Activated naive CD8-positive, alpha-beta T cell treated with anti-CD3 and anti-CD28 coated beads for 36 hours (primary cell): ENCODE measurements at regions not wholly inside any gene's neighbourhood (a gene's known extent, or its start where the extent isn't known, plus 50 kb on each side); places are given as distances from the start of the nearest gene placed in this dataset.

Source experiments
- DNase-seq: peaks from one replicate; pipeline ENCODE4 v3.0.0; 2021
- H3K27ac Mint-ChIP-seq: one replicate; pipeline ENCODE4 v1.8.0; 2022; ENCODE audit warnings: mild to moderate bottlenecking, moderate library complexity, mixed read lengths
- H3K27me3 Mint-ChIP-seq: one replicate; pipeline ENCODE4 v1.8.0; 2022; ENCODE audit warnings: mild to moderate bottlenecking, mixed read lengths
- H3K36me3 Mint-ChIP-seq: one replicate; pipeline ENCODE4 v1.8.0; 2021; ENCODE audit warnings: mild to moderate bottlenecking, mixed read lengths
- H3K4me1 Mint-ChIP-seq: one replicate; pipeline ENCODE4 v1.8.0; 2021; ENCODE audit warnings: mixed read lengths
- H3K4me3 Mint-ChIP-seq: one replicate; pipeline ENCODE4 v1.8.0; 2022; ENCODE audit warnings: mild to moderate bottlenecking, moderate library complexity, mixed read lengths
- H3K9me3 Mint-ChIP-seq: one replicate; pipeline ENCODE4 v1.8.0; 2022; ENCODE audit warnings: mixed read lengths

DNA sequence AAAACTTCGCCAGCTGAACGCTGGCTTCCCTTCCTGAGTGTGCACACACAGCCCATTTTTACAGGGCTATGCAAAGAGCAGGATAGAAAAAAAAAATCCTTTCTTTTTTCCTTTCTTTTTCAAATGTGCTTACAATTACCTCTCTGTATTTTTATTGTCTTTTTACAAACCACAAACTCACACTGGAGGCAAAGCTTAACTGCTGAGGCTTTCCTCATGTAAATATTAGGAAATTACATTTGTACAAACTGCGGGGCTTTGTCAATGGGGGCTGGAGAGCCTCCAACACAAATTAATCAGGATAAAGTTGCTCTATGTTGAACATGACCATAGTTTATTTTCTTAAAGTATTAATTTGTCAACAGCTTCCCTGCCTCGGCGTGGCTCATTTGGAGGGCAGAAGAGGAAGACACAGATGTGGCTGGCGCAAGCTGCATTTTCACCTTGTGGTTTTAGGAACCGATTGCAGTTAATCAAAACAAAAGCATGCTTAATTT is 411.7 kb upstream of the MKI67 start:
- DNase-seq, result no peak
- no peaks in the 10 kb centered on the region for H3K9me3 Mint-ChIP-seq
- H3K27ac Mint-ChIP-seq, result no peak overlapping the region
- peaks cover 55% of the 10 kb centered on the region for H3K27me3 Mint-ChIP-seq
- H3K4me1 Mint-ChIP-seq, result no peaks in the 10 kb centered on the region
- no peaks in the 10 kb centered on the region for H3K36me3 Mint-ChIP-seq
- H3K4me3 Mint-ChIP-seq, result no peak overlapping the region

DNA sequence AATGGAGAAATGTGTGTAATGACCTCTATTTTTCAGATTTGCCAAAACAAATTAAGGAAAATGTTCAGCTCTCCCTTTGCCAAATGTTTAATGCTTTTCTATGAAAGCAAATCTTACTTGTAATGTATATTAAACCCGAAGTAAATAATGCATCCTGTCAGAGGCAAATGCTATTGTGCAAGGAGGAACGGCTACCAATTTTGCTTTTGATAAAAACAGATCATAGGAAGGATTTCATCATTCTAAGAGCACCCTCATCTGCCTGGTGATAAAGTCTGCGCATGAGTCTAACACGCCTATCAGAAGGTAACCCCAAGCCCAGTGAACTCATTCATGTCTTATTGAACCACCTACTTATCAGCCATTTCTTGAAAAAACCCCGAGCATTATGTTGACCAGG is 412.4 kb upstream of the MKI67 start:
- Mint-ChIP-seq H3K27ac (no peak overlapping the region), H3K4me1 (no peaks in the 10 kb centered on the region), H3K9me3 (no peaks in the 10 kb centered on the region), H3K27me3 (peaks cover 56% of the 10 kb centered on the region), H3K4me3 (no peak overlapping the region), H3K36me3 (no peaks in the 10 kb centered on the region)
- DNase-seq, result no peak

DNA sequence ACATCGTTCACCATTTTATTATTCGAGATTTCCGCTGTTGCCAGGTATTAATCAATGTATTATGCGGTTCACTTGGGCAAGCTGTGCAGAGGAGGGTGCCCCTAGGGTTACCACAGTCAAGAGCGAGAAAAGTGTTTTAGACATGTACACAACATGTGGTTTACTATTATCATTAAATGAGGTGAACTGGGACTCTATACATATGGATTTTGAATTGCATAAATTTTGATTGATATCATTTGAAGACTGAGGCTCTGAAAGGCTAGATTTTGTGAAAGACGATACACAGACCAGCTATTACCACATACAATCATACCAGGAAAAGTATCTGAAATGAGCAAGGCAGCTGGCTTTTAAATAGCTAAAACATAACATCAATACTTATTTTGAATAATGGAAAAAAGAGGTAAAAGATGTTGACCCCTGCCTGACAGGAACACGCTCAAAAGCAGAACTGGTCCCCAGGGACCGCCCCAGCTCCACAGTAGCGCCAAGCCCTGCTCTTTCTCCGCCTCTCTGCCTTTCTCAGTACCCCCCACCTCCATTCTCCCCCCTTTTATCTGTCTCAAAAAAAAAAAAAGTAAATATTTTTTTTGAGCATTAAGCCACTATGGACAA is 413.4 kb upstream of the MKI67 start:
- Mint-ChIP-seq H3K4me3 (no peak overlapping the region), H3K27ac (no peak overlapping the region), H3K27me3 (peaks cover 56% of the 10 kb centered on the region), H3K9me3 (no peaks in the 10 kb centered on the region), H3K4me1 (no peaks in the 10 kb centered on the region), H3K36me3 (no peaks in the 10 kb centered on the region)
- DNase-seq, result no peak

DNA sequence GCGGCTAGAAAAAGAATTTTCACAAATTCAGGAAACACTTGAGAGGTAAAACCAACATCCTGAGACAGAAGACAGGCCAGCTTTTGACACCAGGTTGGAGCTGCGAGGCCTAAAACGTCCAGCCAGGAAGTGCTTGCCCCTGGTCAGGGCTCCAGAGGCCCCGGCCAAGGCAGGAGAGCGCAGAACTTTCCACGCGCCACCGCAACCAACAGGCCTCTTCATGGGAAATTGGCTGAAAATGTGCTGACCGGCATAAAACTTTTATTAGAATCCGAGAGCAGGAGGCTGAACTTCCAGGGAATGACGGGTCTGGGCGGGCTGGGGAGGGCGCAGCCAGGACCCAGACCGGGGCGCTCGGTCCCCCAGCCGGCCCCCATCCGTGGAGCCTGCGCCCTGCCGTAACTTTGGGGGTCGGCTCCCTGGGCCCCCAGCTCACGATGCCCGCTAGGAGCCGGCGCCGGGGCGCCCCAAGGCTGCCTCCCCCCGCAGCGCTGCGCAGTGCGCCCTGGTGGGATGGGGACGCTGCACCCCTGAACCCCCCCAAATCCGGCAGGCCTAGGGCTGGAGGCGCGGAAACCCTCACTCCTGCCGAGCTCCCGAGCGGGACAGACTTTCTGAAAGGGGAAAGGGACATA is 414.0 kb upstream of the MKI67 start:
- Mint-ChIP-seq H3K27me3 (peaks cover 52% of the 10 kb centered on the region), H3K36me3 (no peaks in the 10 kb centered on the region), H3K9me3 (no peaks in the 10 kb centered on the region), H3K4me1 (no peaks in the 10 kb centered on the region), H3K27ac (no peak overlapping the region), H3K4me3 (no peak overlapping the region)
- DNase-seq, result no peak

DNA sequence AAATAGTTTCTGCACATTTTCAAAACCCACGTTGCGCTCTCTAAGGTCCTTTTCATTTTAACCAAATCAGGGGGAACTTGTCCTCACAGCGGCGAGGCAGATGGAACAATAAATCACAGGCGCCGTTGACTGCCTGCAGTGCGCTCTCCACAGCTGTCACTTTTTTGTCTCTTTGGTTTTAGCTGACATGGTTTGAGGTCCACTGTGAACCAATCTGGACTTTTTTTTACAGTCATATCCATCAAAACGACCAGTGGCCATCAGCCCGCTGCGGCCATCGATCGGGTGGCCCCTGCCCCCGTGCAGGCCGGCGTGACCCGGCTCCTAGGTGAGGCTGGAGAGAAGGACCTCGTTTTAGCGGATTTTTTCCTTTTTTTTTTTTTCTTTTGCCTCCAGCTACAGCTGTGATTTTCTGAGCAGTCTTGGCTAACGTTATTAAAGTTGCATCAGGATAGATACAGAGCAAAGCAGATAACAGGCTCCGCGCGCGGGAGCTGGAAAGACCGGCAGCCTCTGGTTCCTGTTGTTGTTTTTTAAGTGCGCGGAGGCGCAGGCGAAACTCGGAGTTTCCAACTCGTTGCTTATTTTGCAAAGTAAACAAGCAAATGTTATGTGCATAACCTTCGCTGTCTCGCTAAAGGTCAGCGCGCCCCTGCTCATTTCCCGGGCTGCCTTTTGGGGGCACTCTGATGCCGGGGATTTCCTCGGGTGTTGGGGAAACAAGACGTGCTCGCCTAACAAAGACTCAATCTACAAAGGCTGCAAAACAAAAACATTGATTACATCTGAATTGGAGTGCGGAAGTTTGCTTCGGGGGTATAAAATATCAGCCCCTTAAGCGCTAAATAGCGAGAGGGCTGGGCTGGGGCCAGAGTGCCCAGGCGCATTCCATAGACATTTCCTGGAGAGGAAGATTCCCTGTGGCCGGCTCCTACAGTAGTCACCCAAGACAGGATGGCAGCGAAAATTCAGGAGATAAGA is 414.8 kb upstream of the MKI67 start:
- no peak overlapping the region for H3K27ac Mint-ChIP-seq

DNA sequence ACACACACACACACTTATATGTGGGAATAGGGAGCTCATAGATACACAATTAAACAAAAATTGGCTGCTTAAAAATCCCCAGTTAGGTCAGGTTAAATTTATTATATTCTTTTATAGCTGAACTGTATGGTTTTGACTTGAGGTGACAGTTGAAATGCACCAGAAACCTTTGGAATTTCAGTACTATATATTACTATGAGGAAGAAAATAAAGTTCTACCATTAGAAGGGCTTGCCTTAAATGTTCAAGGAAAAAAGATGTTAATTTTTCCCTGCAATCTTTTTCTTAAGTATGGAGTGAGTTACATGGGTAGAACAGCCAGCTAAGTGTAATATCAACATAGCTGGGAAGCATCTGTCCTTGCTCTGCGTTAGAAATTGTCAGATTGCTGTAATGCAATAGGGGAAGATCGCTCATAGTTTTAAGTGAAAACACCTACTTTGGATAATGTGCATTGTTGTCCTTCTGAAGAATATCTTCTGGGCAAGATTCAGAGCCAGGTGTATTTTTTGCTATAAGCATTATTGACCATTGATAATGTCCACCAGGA is 415.8 kb upstream of the MKI67 start:
- Mint-ChIP-seq H3K36me3 (no peaks in the 10 kb centered on the region), H3K4me1 (no peaks in the 10 kb centered on the region), H3K9me3 (no peaks in the 10 kb centered on the region), H3K27ac (no peak overlapping the region), H3K4me3 (no peak overlapping the region), H3K27me3 (peaks cover 43% of the 10 kb centered on the region)
- DNase-seq, result no peak

More for the DNA sequence above, 414.8 kb upstream of the MKI67 start:
- Mint-ChIP-seq H3K27me3 (peaks cover 46% of the 10 kb centered on the region), H3K4me3 (no peak overlapping the region), H3K9me3 (no peaks in the 10 kb centered on the region), H3K4me1 (no peaks in the 10 kb centered on the region), H3K36me3 (no peaks in the 10 kb centered on the region)
- no peak for DNase-seq

DNA sequence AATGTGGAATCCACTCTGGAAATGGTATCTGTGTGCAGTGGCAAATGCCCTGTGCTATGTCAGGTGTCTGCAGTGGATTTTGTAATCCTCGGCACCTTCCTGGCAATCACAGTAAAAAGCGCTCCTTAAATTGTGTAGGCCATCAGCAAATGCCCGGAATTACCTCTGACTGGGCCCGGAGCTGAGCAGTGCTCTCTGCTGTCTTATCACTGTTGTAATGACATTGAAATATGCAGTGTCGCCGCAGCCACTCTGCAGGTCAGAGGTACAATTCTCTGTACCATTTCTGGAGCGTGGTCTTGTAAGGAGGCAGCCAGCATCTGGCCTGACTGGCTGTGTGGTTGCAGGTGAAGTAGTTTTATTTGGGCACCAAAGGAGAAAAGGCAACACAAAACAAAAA is 416.4 kb upstream of the MKI67 start:
- DNase-seq, result no peak
- Mint-ChIP-seq H3K4me3 (no peak overlapping the region), H3K27ac (no peak overlapping the region), H3K4me1 (no peaks in the 10 kb centered on the region), H3K36me3 (no peaks in the 10 kb centered on the region), H3K9me3 (no peaks in the 10 kb centered on the region), H3K27me3 (peaks cover 43% of the 10 kb centered on the region)

DNA sequence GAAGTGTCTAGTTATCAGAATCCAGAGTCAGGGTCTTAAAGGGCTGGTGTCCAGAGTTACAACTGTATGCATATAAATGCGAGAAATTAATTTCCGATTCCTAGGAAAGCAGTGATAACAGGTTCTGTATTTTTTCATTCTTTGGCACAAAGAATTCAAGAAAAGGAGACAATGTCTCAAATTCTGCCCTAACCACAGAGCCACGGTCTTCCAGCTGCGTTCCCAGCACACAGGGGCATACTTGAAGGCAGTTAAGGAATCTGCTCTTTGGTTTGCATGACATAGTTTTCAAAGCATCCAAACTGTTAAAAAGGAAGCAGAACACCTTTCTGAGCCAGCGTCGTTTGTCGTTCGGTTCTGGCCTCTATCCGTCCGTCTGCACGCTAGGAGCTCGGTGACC is 416.9 kb upstream of the MKI67 start:
- Mint-ChIP-seq H3K4me3 (no peak overlapping the region), H3K4me1 (no peaks in the 10 kb centered on the region), H3K27me3 (peaks cover 40% of the 10 kb centered on the region), H3K27ac (no peak overlapping the region), H3K9me3 (no peaks in the 10 kb centered on the region), H3K36me3 (no peaks in the 10 kb centered on the region)
- no peak for DNase-seq

DNA sequence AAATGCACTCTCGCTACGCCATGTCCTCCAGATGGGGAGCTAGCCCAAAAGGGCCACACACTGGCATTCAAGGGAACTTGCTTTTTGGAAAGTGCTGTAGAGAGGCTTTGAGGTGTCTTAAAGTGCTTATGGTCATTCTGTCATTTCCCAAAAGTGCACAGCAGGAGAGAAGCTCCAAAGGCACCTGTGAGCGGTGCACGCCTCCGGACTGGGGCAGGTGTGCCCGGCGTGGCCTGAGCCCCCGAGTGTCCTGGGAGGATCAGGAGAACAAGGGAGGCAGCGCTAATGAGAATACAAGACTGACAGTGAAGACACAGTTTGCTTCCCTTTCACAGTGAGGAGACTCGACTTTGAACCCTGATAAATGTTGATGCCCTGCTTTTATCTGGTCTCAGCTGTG is 419.0 kb upstream of the MKI67 start:
- no peak overlapping the region for H3K27ac Mint-ChIP-seq

DNA sequence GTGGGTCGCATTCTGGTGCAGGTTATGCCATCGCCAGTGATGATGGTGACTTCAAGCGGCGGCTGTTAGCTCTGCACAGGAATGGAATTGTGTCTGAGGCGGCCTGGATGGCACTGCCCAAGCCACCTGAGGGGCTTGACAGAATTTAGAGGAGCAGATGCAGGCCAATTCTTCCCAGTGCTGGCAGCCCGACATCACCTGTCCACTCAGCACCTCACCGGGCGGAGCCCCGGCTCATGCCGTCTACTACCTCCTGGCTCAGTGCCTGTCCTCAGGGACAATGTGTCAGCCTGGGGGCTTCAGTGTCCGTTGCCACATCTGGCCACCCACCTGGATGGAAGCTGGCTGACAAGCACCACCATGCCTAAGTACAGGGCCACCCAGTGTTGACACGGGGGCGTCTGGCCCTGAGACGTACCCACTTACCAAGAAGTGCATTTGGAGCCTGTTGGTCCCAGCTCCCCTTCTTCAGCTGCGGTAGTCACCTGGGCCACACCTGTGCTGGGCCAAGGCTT is 420.5 kb upstream of the MKI67 start:
- H3K4me1 Mint-ChIP-seq, result no peaks in the 10 kb centered on the region
- no peaks in the 10 kb centered on the region for H3K36me3 Mint-ChIP-seq
- DNase-seq, result no peak
- H3K4me3 Mint-ChIP-seq, result no peak overlapping the region
- peaks cover 2% of the 10 kb centered on the region for H3K9me3 Mint-ChIP-seq
- H3K27me3 Mint-ChIP-seq, result peaks cover 8% of the 10 kb centered on the region
- H3K27ac Mint-ChIP-seq, result no peak overlapping the region

More for the DNA sequence above, 419.0 kb upstream of the MKI67 start:
- no peaks in the 10 kb centered on the region for H3K9me3 Mint-ChIP-seq
- H3K36me3 Mint-ChIP-seq, result no peaks in the 10 kb centered on the region
- H3K4me1 Mint-ChIP-seq, result no peaks in the 10 kb centered on the region
- DNase-seq, result no peak
- no peak overlapping the region for H3K4me3 Mint-ChIP-seq
- H3K27me3 Mint-ChIP-seq, result peaks cover 20% of the 10 kb centered on the region

DNA sequence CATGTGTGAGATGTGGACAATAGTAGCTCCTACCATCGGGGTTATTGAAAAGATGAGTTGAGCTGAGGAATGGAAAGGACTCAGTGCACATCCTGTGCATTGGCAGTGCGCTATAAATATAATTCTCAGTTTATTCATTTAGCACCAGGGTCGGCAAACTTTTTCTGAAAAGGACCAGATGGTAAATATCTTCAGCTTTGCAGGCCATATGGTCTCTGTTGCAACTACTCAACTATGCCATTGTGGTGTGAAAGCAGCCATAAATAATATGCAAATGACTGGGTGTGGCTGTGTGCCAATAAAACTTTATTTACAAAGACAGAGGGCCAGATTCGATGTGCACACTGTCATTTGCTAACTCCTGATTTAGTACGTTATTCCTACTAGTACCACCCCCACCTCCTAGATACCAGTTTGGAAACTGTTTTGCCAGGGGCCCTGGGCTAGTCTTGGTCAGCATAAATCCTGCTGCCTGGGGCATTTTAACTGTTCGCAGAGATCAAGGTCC is 422.9 kb upstream of the MKI67 start:
- no peaks in the 10 kb centered on the region for H3K36me3 Mint-ChIP-seq
- H3K27ac Mint-ChIP-seq, result no peak overlapping the region
- no peak for DNase-seq
- H3K4me1 Mint-ChIP-seq, result no peaks in the 10 kb centered on the region
- no peak overlapping the region for H3K4me3 Mint-ChIP-seq
- peaks cover 2% of the 10 kb centered on the region for H3K9me3 Mint-ChIP-seq
- peaks cover 2% of the 10 kb centered on the region for H3K27me3 Mint-ChIP-seq

DNA sequence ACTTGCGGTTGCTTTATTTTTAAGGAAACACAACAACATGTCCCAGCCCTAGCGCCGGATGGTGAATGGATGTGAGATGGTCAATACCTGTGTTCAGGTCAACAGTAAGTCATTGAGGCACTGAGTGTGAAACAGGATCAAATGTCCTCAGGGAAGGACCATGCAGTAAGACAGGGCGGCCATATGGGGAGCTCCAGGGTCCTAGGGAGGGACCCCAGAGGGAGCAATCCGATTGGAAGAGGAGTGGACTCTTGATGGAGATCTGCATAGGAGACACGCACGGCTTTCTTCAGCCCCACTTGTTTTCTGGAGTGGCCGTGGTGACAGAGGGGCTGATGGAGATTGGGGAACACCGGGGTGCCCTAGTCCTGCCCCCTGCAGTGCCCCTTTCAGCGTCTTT is 423.8 kb upstream of the MKI67 start:
- Mint-ChIP-seq H3K27ac (no peak overlapping the region), H3K27me3 (peaks cover 2% of the 10 kb centered on the region), H3K36me3 (no peaks in the 10 kb centered on the region), H3K4me3 (no peak overlapping the region), H3K4me1 (no peaks in the 10 kb centered on the region), H3K9me3 (peaks cover 2% of the 10 kb centered on the region)
- DNase-seq, result no peak

DNA sequence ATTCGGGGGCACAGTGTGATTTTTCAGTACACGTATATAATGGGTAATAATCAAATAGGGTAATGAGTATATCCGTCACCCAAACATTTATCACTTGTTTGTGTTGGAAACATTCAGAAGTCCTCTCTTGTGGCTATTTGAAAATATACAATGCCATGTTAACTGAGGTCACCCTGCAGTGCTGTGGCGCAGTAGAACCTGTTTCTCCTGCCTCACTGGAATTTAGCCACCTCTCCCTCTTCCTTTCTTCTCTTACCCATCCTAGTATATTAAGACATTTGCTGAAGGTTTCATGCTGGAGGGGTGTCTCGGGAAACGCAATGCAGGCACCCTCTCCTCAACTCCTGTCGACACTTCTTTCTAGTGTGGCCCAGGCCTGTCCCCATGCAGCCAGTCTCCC is 425.3 kb upstream of the MKI67 start:
- Mint-ChIP-seq H3K4me3 (no peak overlapping the region), H3K9me3 (peaks cover 2% of the 10 kb centered on the region), H3K4me1 (no peaks in the 10 kb centered on the region), H3K27me3 (peaks cover 2% of the 10 kb centered on the region), H3K36me3 (no peaks in the 10 kb centered on the region), H3K27ac (no peak overlapping the region)
- no peak for DNase-seq

DNA sequence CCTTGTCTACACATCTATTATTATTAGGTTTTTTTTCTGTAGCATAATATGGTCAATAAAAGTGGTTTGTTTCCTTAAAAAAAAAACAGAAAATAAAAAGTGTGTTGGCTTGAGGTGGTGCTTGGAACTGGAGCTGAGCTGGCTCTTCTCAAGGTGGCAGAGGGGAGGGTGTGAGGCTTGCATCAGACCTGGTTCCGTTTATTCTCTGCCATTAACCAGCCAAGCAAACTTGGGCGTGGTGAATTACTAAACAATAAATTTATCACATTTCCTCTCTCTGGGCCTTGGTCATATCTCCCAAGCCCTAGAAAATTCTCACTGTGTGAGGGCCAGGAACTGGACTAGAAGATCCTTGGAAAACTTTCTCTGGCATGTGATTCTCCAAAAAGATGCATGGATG is 427.5 kb upstream of the MKI67 start:
- Mint-ChIP-seq H3K9me3 (peaks cover 2% of the 10 kb centered on the region), H3K27ac (no peak overlapping the region), H3K4me1 (no peaks in the 10 kb centered on the region), H3K4me3 (no peak overlapping the region), H3K27me3 (peaks cover 2% of the 10 kb centered on the region), H3K36me3 (no peaks in the 10 kb centered on the region)
- no peak for DNase-seq
